Coronary artery (tissue), 2 donors: ENCODE measurements at regions not wholly inside any gene's neighbourhood (a gene's known extent, or its start where the extent isn't known, plus 50 kb on each side); places are given as distances from the start of the nearest gene placed in this dataset.
"Not testable (repeated sequence)": the region's sequence is repeated elsewhere in the genome, so short reads cannot be mapped to it uniquely, and the experiment has no call there.

Experiments
- DNase-seq: peaks from one replicate; pipeline ENCODE4 v3.0.0-alpha.2; 2017; ENCODE audit warnings: low spot score
- H3K27ac ChIP-seq, 2 donors: fragments of 200-600 bp; sonication (generic); one replicate each; pipeline ENCODE4 v1.5.1; 2016 to 2019
- H3K4me3 ChIP-seq: fragments of 200-600 bp; sonication (generic); 2 replicates; pipeline ENCODE4 v1.5.1; 2016; ENCODE audit warnings: mild to moderate bottlenecking, moderate library complexity
- CTCF ChIP-seq: fragments of 200-600 bp; sonication (generic); IDR thresholded peaks from one replicate; pipeline ENCODE4 v1.5.1; 2019; ENCODE audit warnings: antibody characterized with exemption

GRCh38 chr5:100682625-100683024 is 147.5 kb downstream of the FAM174A start:
- Histone ChIP-seq H3K4me3 (no peak overlapping the region), H3K27ac (no peak overlapping the region)
- DNase-seq = no peak
- no peak for TF ChIP-seq CTCF

- Histone ChIP-seq H3K4me3 (no peak overlapping the region), H3K27ac (no peak overlapping the region)
- TF ChIP-seq CTCF = no peak
- DNase-seq = no peak
Measured at GRCh38 chr5:100683881-100684280, 148.7 kb downstream of the FAM174A start.

GRCh38 chr5:100685122-100685521 is 149.9 kb downstream of the FAM174A start:
- H3K4me3 ChIP-seq, H3K27ac ChIP-seq, DNase-seq: not testable (repeated sequence)

GRCh38 chr5:100688834-100689233 is 153.7 kb downstream of the FAM174A start:
- not testable (repeated sequence) for H3K27ac ChIP-seq

GRCh38 chr5:100690036-100690560 is 154.9 kb downstream of the FAM174A start:
- DNase-seq = no peak
- no peak for TF ChIP-seq CTCF
- H3K4me3 ChIP-seq = no peak overlapping the region
- H3K27ac ChIP-seq = no peak overlapping the region

More at GRCh38 chr5:100688834-100689233, 153.7 kb downstream of the FAM174A start:
- DNase-seq, H3K4me3 ChIP-seq: not testable (repeated sequence)

- no peak overlapping the region for H3K27ac ChIP-seq
- no peak overlapping the region for H3K4me3 ChIP-seq
- no peak for TF ChIP-seq CTCF
- no peak for DNase-seq
Measured at GRCh38 chr5:100691085-100691484, 155.9 kb downstream of the FAM174A start.

- H3K27ac ChIP-seq = no peak overlapping the region
- DNase-seq = no peak
- H3K4me3 ChIP-seq = no peak overlapping the region
- no peak for TF ChIP-seq CTCF
Measured at GRCh38 chr5:100691548-100691947, 156.4 kb downstream of the FAM174A start.

- no peak for TF ChIP-seq CTCF
- H3K27ac ChIP-seq = no peak overlapping the region
- no peak overlapping the region for H3K4me3 ChIP-seq
- no peak for DNase-seq
Measured at GRCh38 chr5:100693481-100693880, 158.3 kb downstream of the FAM174A start.
